ENCODE measurements at regions not wholly inside any gene's neighbourhood (a gene's known extent, or its start where the extent isn't known, plus 50 kb on each side); places are given as distances from the start of the nearest gene placed in this dataset.

DNA sequence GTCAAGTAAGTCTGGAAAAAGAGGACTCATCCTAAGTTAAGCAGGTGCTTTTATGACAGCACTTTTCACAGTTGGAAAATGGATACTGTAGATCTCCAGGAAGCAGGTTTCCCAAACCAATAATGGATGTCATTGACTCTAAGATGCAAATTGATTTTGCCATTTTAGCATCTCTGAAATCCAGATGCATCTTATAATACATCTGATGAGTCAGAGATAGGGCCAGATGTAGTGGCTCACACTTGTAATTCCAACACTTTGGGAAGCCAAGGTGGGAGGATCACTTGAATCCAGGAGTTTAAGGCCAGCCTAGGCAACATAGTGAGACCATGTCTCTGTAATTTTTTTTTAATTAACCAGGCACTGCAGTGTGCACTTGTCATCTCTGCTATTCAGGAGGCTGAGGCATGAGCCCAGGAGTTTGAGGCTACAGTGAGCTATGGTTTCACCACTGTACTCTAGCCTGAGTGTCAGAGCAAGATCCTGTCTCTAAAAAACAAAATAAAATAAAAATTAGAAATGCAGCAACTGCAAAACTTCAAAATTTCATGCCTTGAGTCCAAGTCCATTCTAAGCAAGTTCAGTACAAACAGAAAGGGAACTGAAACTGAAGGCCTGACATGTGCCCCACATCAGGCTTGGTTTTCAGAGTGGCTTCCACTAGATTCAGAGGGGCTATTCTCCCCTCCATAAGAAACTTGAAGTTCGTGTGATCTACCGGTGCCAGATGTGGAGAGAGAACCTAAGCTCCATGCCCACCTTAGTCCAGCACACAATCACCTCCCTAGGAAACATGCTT, 267.8 kb upstream of the NCKAP5 start:
- TF ChIP-seq CTCF (IDR thresholded peaks at IDR 0.05) (no peak), POLR2A (IDR thresholded peaks at IDR 0.05) (no peak)
